ENCODE measurements at regions not wholly inside any gene's neighbourhood (a gene's known extent, or its start where the extent isn't known, plus 50 kb on each side); places are given as distances from the start of the nearest gene placed in this dataset.

GRCh38 chr13:66071608-66072007 is 1158.5 kb downstream of the PCDH9 start:
- Histone ChIP-seq H3K79me2 (no peaks in the 10 kb centered on the region), H3K4me1 (no peaks in the 10 kb centered on the region), H3K4me2 (ENCODE audit: low read length) (no peak overlapping the region), H2AFZ (no peak overlapping the region), H3K36me3 (ENCODE audit: control insufficient read depth, insufficient read depth, low read length) (no peaks in the 10 kb centered on the region), H3K4me3 (ENCODE audit: low read depth, low read length) (no peak overlapping the region), H3K27me3 (ENCODE audit: control insufficient read depth, insufficient read depth, low read length) (no peaks in the 10 kb centered on the region), H3K27ac (no peak overlapping the region), H3K9me3 (ENCODE audit: control insufficient read depth, low read length) (no peaks in the 10 kb centered on the region), H3K9ac (no peak overlapping the region)
- TF ChIP-seq CTCF (IDR thresholded peaks at IDR 0.05): no peak

GRCh38 chr13:66071029-66071428 is 1159.1 kb downstream of the PCDH9 start:
- H3K4me2 ChIP-seq (ENCODE audit: low read length): no peak overlapping the region
- no peak overlapping the region for H3K9ac ChIP-seq
- no peak overlapping the region for H3K27ac ChIP-seq
- no peaks in the 10 kb centered on the region for H3K9me3 ChIP-seq (ENCODE audit: control insufficient read depth, low read length)
- H3K4me1 ChIP-seq: no peaks in the 10 kb centered on the region
- no peaks in the 10 kb centered on the region for H3K79me2 ChIP-seq
- H3K4me3 ChIP-seq (ENCODE audit: low read depth, low read length): no peak overlapping the region
- TF ChIP-seq CTCF (IDR thresholded peaks at IDR 0.05): no peak
- H2AFZ ChIP-seq: no peak overlapping the region
- no peaks in the 10 kb centered on the region for H3K36me3 ChIP-seq (ENCODE audit: control insufficient read depth, insufficient read depth, low read length)
- no peaks in the 10 kb centered on the region for H3K27me3 ChIP-seq (ENCODE audit: control insufficient read depth, insufficient read depth, low read length)

GRCh38 chr13:66069570-66069969 is 1160.6 kb downstream of the PCDH9 start:
- Histone ChIP-seq H2AFZ (no peak overlapping the region), H3K36me3 (ENCODE audit: control insufficient read depth, insufficient read depth, low read length) (no peaks in the 10 kb centered on the region), H3K4me1 (no peaks in the 10 kb centered on the region), H3K27ac (no peak overlapping the region), H3K9ac (no peak overlapping the region), H3K79me2 (no peaks in the 10 kb centered on the region), H3K4me2 (ENCODE audit: low read length) (no peak overlapping the region), H3K9me3 (ENCODE audit: control insufficient read depth, low read length) (no peaks in the 10 kb centered on the region), H3K4me3 (ENCODE audit: low read depth, low read length) (no peak overlapping the region), H3K27me3 (ENCODE audit: control insufficient read depth, insufficient read depth, low read length) (no peaks in the 10 kb centered on the region)
- no peak for TF ChIP-seq CTCF (IDR thresholded peaks at IDR 0.05)

GRCh38 chr13:66068683-66069082 is 1161.5 kb downstream of the PCDH9 start:
- TF ChIP-seq CTCF (IDR thresholded peaks at IDR 0.05): no peak
- Histone ChIP-seq H3K27ac (no peak overlapping the region), H2AFZ (no peak overlapping the region), H3K36me3 (ENCODE audit: control insufficient read depth, insufficient read depth, low read length) (no peaks in the 10 kb centered on the region), H3K4me1 (no peaks in the 10 kb centered on the region), H3K79me2 (no peaks in the 10 kb centered on the region), H3K27me3 (ENCODE audit: control insufficient read depth, insufficient read depth, low read length) (no peaks in the 10 kb centered on the region), H3K4me3 (ENCODE audit: low read depth, low read length) (no peak overlapping the region), H3K9me3 (ENCODE audit: control insufficient read depth, low read length) (no peaks in the 10 kb centered on the region), H3K9ac (no peak overlapping the region), H3K4me2 (ENCODE audit: low read length) (no peak overlapping the region)

GRCh38 chr13:66048888-66049287 is 1181.2 kb downstream of the PCDH9 start:
- H3K36me3 ChIP-seq (ENCODE audit: control insufficient read depth, insufficient read depth, low read length): no peaks in the 10 kb centered on the region
- no peaks in the 10 kb centered on the region for H3K9me3 ChIP-seq (ENCODE audit: control insufficient read depth, low read length)
- H3K4me3 ChIP-seq (ENCODE audit: low read depth, low read length): no peak overlapping the region
- no peaks in the 10 kb centered on the region for H3K27me3 ChIP-seq (ENCODE audit: control insufficient read depth, insufficient read depth, low read length)
- H3K79me2 ChIP-seq: no peaks in the 10 kb centered on the region
- no peaks in the 10 kb centered on the region for H3K4me1 ChIP-seq
- H3K27ac ChIP-seq: no peak overlapping the region
- no peak for TF ChIP-seq CTCF (IDR thresholded peaks at IDR 0.05)
- no peak overlapping the region for H2AFZ ChIP-seq
- no peak overlapping the region for H3K4me2 ChIP-seq (ENCODE audit: low read length)
- no peak overlapping the region for H3K9ac ChIP-seq

Data from parathyroid adenoma (tissue), 2 donors.